ENCODE measurements at regions not wholly inside any gene's neighbourhood (a gene's known extent, or its start where the extent isn't known, plus 50 kb on each side); places are given as distances from the start of the nearest gene placed in this dataset.

GRCh38 chr3:13174011-13174802 is 101.0 kb upstream of the IQSEC1 start:
- Mint-ChIP-seq H3K9me3 (ENCODE audit: low read depth, unreplicated experiment) (peaks cover 3% of the 10 kb centered on the region), H3K4me3 (ENCODE audit: low read depth, unreplicated experiment) (no peak overlapping the region), H3K27me3 (ENCODE audit: unreplicated experiment) (peaks cover 88% of the 10 kb centered on the region), H3K36me3 (ENCODE audit: insufficient read depth, unreplicated experiment) (no peaks in the 10 kb centered on the region), H3K4me1 (ENCODE audit: low read depth, unreplicated experiment) (no peaks in the 10 kb centered on the region), H3K27ac (ENCODE audit: unreplicated experiment) (no peak overlapping the region)
- CTCF ChIA-PET, result no interaction called here
- no peak for TF ChIP-seq CTCF (IDR thresholded peaks at IDR 0.05; ENCODE audit: unreplicated experiment)
- no peak for DNase-seq
- BruUV-seq (replicated peaks), result no TSS peak
- intact Hi-C loops (cut with micrococcal nuclease; ENCODE audit: unreplicated experiment), result no loop called here

GRCh38 chr3:13173186-13173585 is 100.0 kb upstream of the IQSEC1 start:
- CTCF ChIA-PET, result no interaction called here
- Mint-ChIP-seq H3K4me3 (ENCODE audit: low read depth, unreplicated experiment) (no peak overlapping the region), H3K27ac (ENCODE audit: unreplicated experiment) (no peak overlapping the region), H3K36me3 (ENCODE audit: insufficient read depth, unreplicated experiment) (no peaks in the 10 kb centered on the region), H3K27me3 (ENCODE audit: unreplicated experiment) (peaks cover 93% of the 10 kb centered on the region), H3K9me3 (ENCODE audit: low read depth, unreplicated experiment) (no peaks in the 10 kb centered on the region), H3K4me1 (ENCODE audit: low read depth, unreplicated experiment) (no peaks in the 10 kb centered on the region)
- TF ChIP-seq CTCF (IDR thresholded peaks at IDR 0.05; ENCODE audit: unreplicated experiment), result no peak
- no TSS peak for BruUV-seq (replicated peaks)
- intact Hi-C loops (cut with micrococcal nuclease; ENCODE audit: unreplicated experiment), result no loop called here
- no peak for DNase-seq

GRCh38 chr3:13172644-13173013 is 99.4 kb upstream of the IQSEC1 start:
- no peaks in the 10 kb centered on the region for H3K4me1 Mint-ChIP-seq (ENCODE audit: low read depth, unreplicated experiment)
- intact Hi-C loops (cut with micrococcal nuclease; ENCODE audit: unreplicated experiment), result no loop called here
- BruUV-seq (replicated peaks), result no TSS peak
- H3K36me3 Mint-ChIP-seq (ENCODE audit: insufficient read depth, unreplicated experiment), result no peaks in the 10 kb centered on the region
- no peak for TF ChIP-seq CTCF (IDR thresholded peaks at IDR 0.05; ENCODE audit: unreplicated experiment)
- DNase-seq, result no peak
- CTCF ChIA-PET, result no interaction called here
- peaks cover 93% of the 10 kb centered on the region for H3K27me3 Mint-ChIP-seq (ENCODE audit: unreplicated experiment)
- no peak overlapping the region for H3K4me3 Mint-ChIP-seq (ENCODE audit: low read depth, unreplicated experiment)
- no peaks in the 10 kb centered on the region for H3K9me3 Mint-ChIP-seq (ENCODE audit: low read depth, unreplicated experiment)
- H3K27ac Mint-ChIP-seq (ENCODE audit: unreplicated experiment), result no peak overlapping the region

GRCh38 chr3:13171704-13172643 is 98.7 kb upstream of the IQSEC1 start:
- H3K4me3 Mint-ChIP-seq (ENCODE audit: low read depth, unreplicated experiment), result no peak overlapping the region

More at GRCh38 chr3:13171704-13172643, 98.7 kb upstream of the IQSEC1 start:
- peaks cover 93% of the 10 kb centered on the region for H3K27me3 Mint-ChIP-seq (ENCODE audit: unreplicated experiment)
- intact Hi-C loops (cut with micrococcal nuclease; ENCODE audit: unreplicated experiment), result no loop called here
- CTCF ChIA-PET, result interaction anchor here (0.5 to 0.6 kb wide), 3 partner anchors 27 to 247 kb away, joined by 3 to 6 read pairs (median 5); no protein-coding TSS in a partner anchor
- no peak for DNase-seq
- H3K27ac Mint-ChIP-seq (ENCODE audit: unreplicated experiment), result no peak overlapping the region
- no peaks in the 10 kb centered on the region for H3K4me1 Mint-ChIP-seq (ENCODE audit: low read depth, unreplicated experiment)
- TF ChIP-seq CTCF (IDR thresholded peaks at IDR 0.05; ENCODE audit: unreplicated experiment), result no peak
- H3K9me3 Mint-ChIP-seq (ENCODE audit: low read depth, unreplicated experiment), result no peaks in the 10 kb centered on the region
- no TSS peak for BruUV-seq (replicated peaks)
- H3K36me3 Mint-ChIP-seq (ENCODE audit: insufficient read depth, unreplicated experiment), result no peaks in the 10 kb centered on the region
